ENCODE measurements at regions not wholly inside any gene's neighbourhood (a gene's known extent, or its start where the extent isn't known, plus 50 kb on each side); places are given as distances from the start of the nearest gene placed in this dataset.

GRCh38 chr10:131833446-131834080 lies 67.2 kb upstream of the PPP2R2D start:
- TF ChIP-seq GATA3 (IDR thresholded peaks at IDR 0.05; ENCODE audit: low read depth, low read length), result no peak
- TF ChIP-seq GATA2 (IDR thresholded peaks at IDR 0.05; ENCODE audit: low read depth, low read length), result no peak

- no peak for TF ChIP-seq GATA3 (IDR thresholded peaks at IDR 0.05; ENCODE audit: low read depth, low read length)
- TF ChIP-seq GATA2 (IDR thresholded peaks at IDR 0.05; ENCODE audit: low read depth, low read length), result no peak
Observed at GRCh38 chr10:131834152-131834810, 66.5 kb upstream of the PPP2R2D start.

DNA sequence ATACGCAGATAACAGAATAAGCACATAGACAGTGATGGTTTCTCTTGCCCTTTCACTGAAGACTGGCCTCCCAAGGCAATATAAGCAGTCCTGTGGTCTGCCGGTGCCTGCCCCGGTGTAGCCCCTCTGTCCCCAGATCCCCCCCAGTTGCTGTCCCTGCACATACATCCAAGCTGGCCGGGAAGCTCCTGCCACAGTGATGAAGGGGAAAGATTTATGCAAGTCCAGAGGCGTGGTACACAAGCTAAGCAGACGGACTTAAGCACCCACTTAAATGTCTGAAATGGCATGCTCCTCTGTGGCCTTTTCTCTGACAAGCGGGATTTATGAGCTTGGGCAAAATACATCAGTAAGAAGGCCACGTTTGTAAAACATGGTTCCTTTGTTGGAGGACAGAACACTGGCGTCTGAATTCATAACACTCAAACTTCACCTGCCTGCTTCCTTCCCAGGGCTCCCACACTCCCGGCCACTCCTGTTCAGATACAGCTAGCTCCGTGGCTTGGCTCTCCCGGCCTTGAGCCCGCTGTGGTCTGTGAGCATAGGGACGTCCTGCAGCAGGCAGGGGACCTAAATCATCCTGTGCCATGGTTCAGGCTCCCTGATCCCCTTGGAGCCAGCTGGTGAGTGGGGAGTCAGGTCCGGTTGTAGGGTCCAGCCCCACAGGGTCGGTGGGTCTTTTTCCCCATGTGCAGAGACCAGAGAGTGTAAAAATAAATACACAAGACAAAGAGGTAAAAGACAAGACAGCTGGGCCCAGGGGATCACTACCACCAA lies 61.7 kb upstream of the PPP2R2D start:
- no peak for TF ChIP-seq GATA3 (IDR thresholded peaks at IDR 0.05; ENCODE audit: low read depth, low read length)
- no peak for TF ChIP-seq GATA2 (IDR thresholded peaks at IDR 0.05; ENCODE audit: low read depth, low read length)

- no peak for TF ChIP-seq GATA3 (IDR thresholded peaks at IDR 0.05; ENCODE audit: low read depth, low read length)
- TF ChIP-seq GATA2 (IDR thresholded peaks at IDR 0.05; ENCODE audit: low read depth, low read length), result no peak
Observed at GRCh38 chr10:131840788-131841118, 60.1 kb upstream of the PPP2R2D start.

DNA sequence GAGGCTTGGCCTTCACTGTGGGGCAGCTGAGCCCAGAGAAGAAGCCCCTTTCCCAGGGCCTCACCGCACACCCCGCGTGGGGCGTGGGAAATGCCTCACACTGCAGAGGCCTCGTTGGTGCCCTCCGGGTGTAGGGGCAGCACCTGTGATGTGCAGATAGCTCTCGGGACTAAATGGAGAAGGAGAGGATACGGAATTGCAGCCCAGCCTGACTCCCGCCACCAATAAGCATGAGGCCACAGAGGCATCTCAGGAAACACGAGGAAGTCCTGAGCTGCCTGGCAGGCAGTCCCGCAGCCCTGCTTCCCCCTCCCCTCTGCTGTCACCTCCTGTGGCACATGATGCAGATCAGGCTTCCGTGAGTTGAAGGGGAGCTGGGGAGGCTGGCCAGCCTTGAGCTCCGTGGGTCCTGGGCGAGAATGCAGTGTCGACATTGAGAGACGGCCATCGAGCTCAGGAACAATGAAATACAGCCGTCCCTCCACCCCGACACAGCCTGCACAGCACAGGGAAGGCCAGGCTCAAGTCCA lies 59.6 kb upstream of the PPP2R2D start:
- TF ChIP-seq GATA2 (IDR thresholded peaks at IDR 0.05; ENCODE audit: low read depth, low read length), result no peak

- TF ChIP-seq GATA3 (IDR thresholded peaks at IDR 0.05; ENCODE audit: low read depth, low read length), result no peak
- TF ChIP-seq GATA2 (IDR thresholded peaks at IDR 0.05; ENCODE audit: low read depth, low read length), result no peak
Observed at GRCh38 chr10:131841661-131842139, 59.1 kb upstream of the PPP2R2D start.

- no peak for TF ChIP-seq GATA3 (IDR thresholded peaks at IDR 0.05; ENCODE audit: low read depth, low read length)
- no peak for TF ChIP-seq GATA2 (IDR thresholded peaks at IDR 0.05; ENCODE audit: low read depth, low read length)
Observed at GRCh38 chr10:131842351-131843088, 58.3 kb upstream of the PPP2R2D start.

DNA sequence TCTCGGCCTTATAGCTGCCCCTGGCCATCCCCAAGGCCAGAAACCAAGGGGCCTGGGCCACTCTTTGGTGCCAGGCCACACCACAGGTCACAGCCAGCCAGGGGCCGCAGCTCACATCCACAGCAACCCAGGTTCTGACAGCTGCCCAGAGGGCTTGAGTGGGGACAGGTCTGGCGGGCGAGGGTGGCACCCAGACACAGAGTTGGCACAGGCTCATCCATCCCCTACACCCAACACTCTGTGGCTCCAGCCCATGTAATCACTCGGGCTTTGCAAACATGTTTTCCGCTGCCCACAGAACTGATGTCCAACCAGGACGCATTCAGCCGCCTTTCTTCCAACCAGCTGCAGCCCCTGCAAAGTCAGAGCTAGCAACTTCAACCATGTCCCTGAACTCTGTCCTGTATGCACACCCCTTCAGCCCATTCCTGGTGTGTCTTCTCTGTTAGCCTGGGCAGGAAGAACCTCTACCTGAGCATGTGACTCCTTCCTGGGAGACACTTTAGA lies 57.7 kb upstream of the PPP2R2D start:
- TF ChIP-seq GATA3 (IDR thresholded peaks at IDR 0.05; ENCODE audit: low read depth, low read length), result no peak
- TF ChIP-seq GATA2 (IDR thresholded peaks at IDR 0.05; ENCODE audit: low read depth, low read length), result no peak

DNA sequence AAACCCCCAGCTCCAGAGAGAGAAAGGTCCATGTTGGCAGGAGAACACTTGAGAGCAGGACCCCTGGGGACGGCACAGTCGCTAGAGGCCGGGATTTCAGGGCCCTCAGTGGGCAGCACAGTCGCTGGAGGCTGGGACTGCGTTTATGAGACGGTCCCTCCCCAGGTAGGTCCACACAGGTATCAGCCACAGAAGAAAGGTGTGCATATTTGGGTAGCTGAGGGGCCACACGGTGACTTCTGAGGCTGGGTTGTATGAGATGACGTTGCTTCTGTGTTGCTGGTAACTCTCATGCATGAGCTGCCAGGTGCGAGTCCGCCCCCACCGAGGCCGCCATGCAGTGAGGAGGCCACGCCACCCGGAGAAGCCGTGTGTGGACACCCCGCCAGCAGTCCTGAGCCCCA lies 56.9 kb upstream of the PPP2R2D start:
- TF ChIP-seq GATA2 (IDR thresholded peaks at IDR 0.05; ENCODE audit: low read depth, low read length) (no peak), GATA3 (IDR thresholded peaks at IDR 0.05; ENCODE audit: low read depth, low read length) (no peak)

DNA sequence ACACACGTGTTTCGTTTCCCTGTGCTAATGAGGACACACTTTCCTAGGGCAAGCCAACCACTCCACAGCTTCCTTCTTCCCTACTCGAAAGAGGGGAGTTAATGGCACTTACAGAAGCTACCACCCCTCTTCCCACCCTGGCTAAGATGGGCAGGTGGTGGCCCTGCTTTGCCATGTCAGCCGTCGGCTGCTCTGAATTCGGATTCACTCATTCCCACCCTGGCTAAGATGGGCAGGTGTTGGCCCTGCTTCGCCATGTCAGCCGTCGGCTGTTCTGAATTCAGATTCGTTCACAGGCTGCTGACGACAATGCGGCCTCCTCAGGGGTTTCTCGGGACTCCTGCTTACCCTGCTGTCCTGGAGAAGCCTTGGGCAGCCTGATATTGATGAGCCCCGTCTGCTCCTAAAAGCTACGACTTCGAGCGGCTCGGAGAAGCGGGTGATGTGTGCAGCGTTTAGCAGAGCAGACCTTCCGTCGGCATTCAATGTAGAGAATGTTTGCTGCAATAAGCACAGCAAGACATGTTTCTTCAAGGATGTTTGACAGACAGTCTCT lies 56.2 kb upstream of the PPP2R2D start:
- TF ChIP-seq GATA3 (IDR thresholded peaks at IDR 0.05; ENCODE audit: low read depth, low read length) (no peak), GATA2 (IDR thresholded peaks at IDR 0.05; ENCODE audit: low read depth, low read length) (no peak)

GRCh38 chr10:131845505-131846239 lies 55.1 kb upstream of the PPP2R2D start:
- TF ChIP-seq GATA3 (IDR thresholded peaks at IDR 0.05; ENCODE audit: low read depth, low read length) (no peak), GATA2 (IDR thresholded peaks at IDR 0.05; ENCODE audit: low read depth, low read length) (no peak)

GRCh38 chr10:131846240-131847101 lies 54.3 kb upstream of the PPP2R2D start:
- TF ChIP-seq GATA2 (IDR thresholded peaks at IDR 0.05; ENCODE audit: low read depth, low read length), result no peak
- TF ChIP-seq GATA3 (IDR thresholded peaks at IDR 0.05; ENCODE audit: low read depth, low read length), result no peak

Measured in SH-SY5Y (cell line).